Fibroblast of lung (primary cell): ENCODE measurements at regions not wholly inside any gene's neighbourhood (a gene's known extent, or its start where the extent isn't known, plus 50 kb on each side); places are given as distances from the start of the nearest gene placed in this dataset.
A peak's percentile ranks its signal among the peaks of the same experiment; 100 is the strongest.

Experiments used
- DNase-seq, 2 donors: peaks; one replicate each; pipeline versions ENCODE4 v3.0.0 to v3.0.0-alpha.2; 2010; ENCODE audit warnings: low read depth in 2 of 2
- H2AFZ ChIP-seq: 2 replicates; pipeline ENCODE4 v1.5.1; 2012; ENCODE audit warnings: low read length, control low read depth, inconsistent platforms
- H3K27ac ChIP-seq: 2 replicates; pipeline ENCODE4 v1.5.1; 2011; ENCODE audit warnings: low read length, control low read depth; ENCODE audit not compliant: insufficient read depth
- H3K27me3 ChIP-seq: 2 replicates; pipeline ENCODE4 v1.5.1; 2011; ENCODE audit warnings: mild to moderate bottlenecking, low read length; ENCODE audit not compliant: control insufficient read depth, insufficient read depth
- H3K36me3 ChIP-seq: 2 replicates; pipeline ENCODE4 v1.5.1; 2011; ENCODE audit warnings: low read length; ENCODE audit not compliant: control insufficient read depth, insufficient read depth
- H3K4me1 ChIP-seq: 2 replicates; pipeline ENCODE4 v1.5.1; 2011; ENCODE audit warnings: low read length; ENCODE audit not compliant: control insufficient read depth, insufficient read depth; ENCODE audit errors: extremely low read depth
- H3K4me2 ChIP-seq: 2 replicates; pipeline ENCODE4 v1.5.1; 2011; ENCODE audit warnings: low read length, control low read depth; ENCODE audit not compliant: insufficient read depth; ENCODE audit errors: extremely low read depth
- H3K4me3 ChIP-seq, 4 experiments: fragments of 200-600 bp in 1 of 4; sonication (generic) in 1 of 4; replicated peaks in 1 of 4; 2 replicates each; pipeline ENCODE4 v1.5.1; 2011 to 2016; ENCODE audit warnings: low read length in 4 of 4, low read depth in 3 of 4, mild to moderate bottlenecking in 3 of 4, control low read depth in 2 of 4, inconsistent platforms in 1 of 4, mixed read lengths in 1 of 4; ENCODE audit not compliant: insufficient read depth in 1 of 4; ENCODE audit errors: control extremely low read depth in 1 of 4
- H3K79me2 ChIP-seq: 2 replicates; pipeline ENCODE4 v1.5.1; 2012; ENCODE audit warnings: mild to moderate bottlenecking, low read length, inconsistent platforms; ENCODE audit not compliant: control insufficient read depth, insufficient read depth
- H3K9ac ChIP-seq: 2 replicates; pipeline ENCODE4 v1.5.1; 2011; ENCODE audit warnings: mild to moderate bottlenecking, low read length, control low read depth; ENCODE audit not compliant: insufficient read depth
- H3K9me3 ChIP-seq: 2 replicates; pipeline ENCODE4 v1.5.1; 2012; ENCODE audit warnings: low read depth, low read length; ENCODE audit not compliant: control insufficient read depth, insufficient read depth
- H4K20me1 ChIP-seq: 2 replicates; pipeline ENCODE4 v1.5.1; 2011; ENCODE audit warnings: low read length; ENCODE audit not compliant: control insufficient read depth, insufficient read depth; ENCODE audit errors: extremely low read depth
- EZH2 ChIP-seq: IDR thresholded peaks from 2 replicates; pipeline ENCODE4 v1.5.1; 2012; ENCODE audit warnings: low read length, control low read depth, mild to moderate bottlenecking; ENCODE audit errors: missing control alignments
- TF ChIP-seq, protein P1 (sequence below), 2 donors: IDR thresholded peaks in 1 of 2; conservative IDR thresholded peaks in 1 of 2; 1 replicate in 1 of 2; 2 replicates in 1 of 2; pipeline ENCODE4 v1.5.1; 2011 to 2012; ENCODE audit warnings: low read length in 2 of 2, control low read depth in 1 of 2, inconsistent platforms in 1 of 2, low read depth in 1 of 2, mild to moderate bottlenecking in 1 of 2

DNA sequence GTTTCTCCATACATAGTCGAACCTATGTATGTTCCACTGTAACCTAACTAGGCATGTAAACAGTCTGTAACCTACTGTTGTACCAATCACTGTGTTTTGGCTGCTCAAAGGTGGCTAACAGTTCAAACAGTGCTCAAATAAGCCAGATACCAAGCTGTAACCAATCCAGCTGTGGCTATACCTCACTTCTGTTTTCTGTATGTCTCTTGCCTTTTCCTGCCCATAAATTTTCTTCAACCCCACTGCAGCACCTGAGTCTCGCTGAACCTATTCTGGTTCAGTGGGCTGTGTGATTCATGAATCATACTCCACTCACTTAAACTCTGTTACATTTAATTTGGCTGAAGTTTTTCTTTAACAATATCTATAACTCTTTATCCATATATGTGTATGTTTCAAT, 340.7 kb downstream of the LPIN1 start:
- Histone ChIP-seq H3K27me3 (no peaks in the 10 kb centered on the region), H4K20me1 (no peaks in the 10 kb centered on the region), H3K4me1 (no peaks in the 10 kb centered on the region), H3K4me3 (no peak overlapping the region), H3K36me3 (no peaks in the 10 kb centered on the region), H3K9me3 (no peaks in the 10 kb centered on the region), H3K79me2 (no peaks in the 10 kb centered on the region), H2AFZ (no peak overlapping the region), H3K9ac (no peak overlapping the region), H3K4me2 (no peak overlapping the region), H3K27ac (no peak overlapping the region)
- no peak for DNase-seq
- TF ChIP-seq, protein P1, sequence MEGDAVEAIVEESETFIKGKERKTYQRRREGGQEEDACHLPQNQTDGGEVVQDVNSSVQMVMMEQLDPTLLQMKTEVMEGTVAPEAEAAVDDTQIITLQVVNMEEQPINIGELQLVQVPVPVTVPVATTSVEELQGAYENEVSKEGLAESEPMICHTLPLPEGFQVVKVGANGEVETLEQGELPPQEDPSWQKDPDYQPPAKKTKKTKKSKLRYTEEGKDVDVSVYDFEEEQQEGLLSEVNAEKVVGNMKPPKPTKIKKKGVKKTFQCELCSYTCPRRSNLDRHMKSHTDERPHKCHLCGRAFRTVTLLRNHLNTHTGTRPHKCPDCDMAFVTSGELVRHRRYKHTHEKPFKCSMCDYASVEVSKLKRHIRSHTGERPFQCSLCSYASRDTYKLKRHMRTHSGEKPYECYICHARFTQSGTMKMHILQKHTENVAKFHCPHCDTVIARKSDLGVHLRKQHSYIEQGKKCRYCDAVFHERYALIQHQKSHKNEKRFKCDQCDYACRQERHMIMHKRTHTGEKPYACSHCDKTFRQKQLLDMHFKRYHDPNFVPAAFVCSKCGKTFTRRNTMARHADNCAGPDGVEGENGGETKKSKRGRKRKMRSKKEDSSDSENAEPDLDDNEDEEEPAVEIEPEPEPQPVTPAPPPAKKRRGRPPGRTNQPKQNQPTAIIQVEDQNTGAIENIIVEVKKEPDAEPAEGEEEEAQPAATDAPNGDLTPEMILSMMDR (conservative IDR thresholded peaks at IDR 0.05 in 1 of 2, IDR thresholded peaks at IDR 0.05 in 1 of 2; ENCODE audit: low read depth in 1 of 2, low read length in 2 of 2) = no peak
- no peak for TF ChIP-seq EZH2

DNA sequence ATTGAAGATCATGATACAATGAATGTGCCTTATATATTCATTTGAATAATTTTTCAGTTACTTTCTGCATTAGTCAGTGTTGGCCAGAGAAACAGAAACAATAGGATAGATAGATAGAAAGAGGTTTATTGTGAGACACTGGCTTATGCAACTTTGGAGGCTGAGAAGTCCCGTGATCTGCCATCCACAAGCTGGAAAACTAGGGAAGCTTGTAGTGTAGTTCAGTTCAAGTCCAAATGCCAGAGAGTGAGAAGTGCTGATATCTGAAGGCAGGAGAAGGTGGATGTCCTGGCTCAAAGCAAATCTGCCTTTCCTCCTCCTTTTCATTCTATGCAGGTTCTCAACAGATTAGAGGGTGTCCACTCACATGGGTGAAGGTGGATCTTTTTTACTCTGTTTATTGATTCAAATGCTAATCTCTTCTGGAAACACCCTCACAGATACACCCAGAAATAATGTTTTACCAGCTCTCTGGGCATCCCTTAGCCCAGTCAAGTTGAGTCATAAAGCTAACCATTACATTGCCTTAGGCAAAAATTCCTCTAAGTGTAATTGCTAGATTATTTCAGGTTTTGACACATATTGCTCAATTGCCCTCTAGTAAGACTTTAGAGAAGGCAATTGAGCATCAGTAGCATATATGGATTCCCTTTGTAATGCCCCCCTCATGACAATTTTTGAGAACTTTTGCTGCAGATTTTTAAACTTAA, 341.4 kb downstream of the LPIN1 start:
- Histone ChIP-seq H3K9ac (no peak overlapping the region), H3K4me2 (no peak overlapping the region), H3K36me3 (no peaks in the 10 kb centered on the region), H3K79me2 (no peaks in the 10 kb centered on the region), H3K27me3 (no peaks in the 10 kb centered on the region), H2AFZ (no peak overlapping the region), H3K9me3 (no peaks in the 10 kb centered on the region), H4K20me1 (no peaks in the 10 kb centered on the region), H3K4me1 (no peaks in the 10 kb centered on the region), H3K27ac (no peak overlapping the region), H3K4me3 (no peak overlapping the region)
- DNase-seq = peak in 1 of 2 donors; percentile 34
- TF ChIP-seq EZH2 = no peak
- TF ChIP-seq, protein P1 (conservative IDR thresholded peaks at IDR 0.05 in 1 of 2, IDR thresholded peaks at IDR 0.05 in 1 of 2; ENCODE audit: low read depth in 1 of 2, low read length in 2 of 2) = no peak

DNA sequence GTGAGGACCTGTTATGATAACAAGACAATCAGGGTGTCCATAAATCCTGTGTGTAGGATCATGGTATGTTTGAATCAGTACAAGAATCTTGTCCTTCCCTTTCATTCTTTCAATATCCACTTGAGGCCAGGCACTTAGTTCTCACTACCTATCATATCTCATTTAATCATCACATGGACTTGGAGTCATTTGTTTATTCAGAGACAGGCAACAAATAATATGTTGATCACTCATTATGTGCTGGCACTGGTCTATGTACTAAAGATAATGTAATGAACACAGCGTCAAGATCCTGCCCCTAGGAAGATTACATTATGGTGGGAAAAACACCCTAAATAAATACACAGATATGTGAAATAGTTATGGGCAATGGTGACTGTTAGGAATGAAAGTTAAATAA, 342.6 kb downstream of the LPIN1 start:
- H3K9me3 ChIP-seq = no peaks in the 10 kb centered on the region
- H3K4me3 ChIP-seq = no peak overlapping the region
- no peak overlapping the region for H2AFZ ChIP-seq
- H3K4me2 ChIP-seq = no peak overlapping the region
- DNase-seq = no peak
- H3K9ac ChIP-seq = no peak overlapping the region
- H3K27me3 ChIP-seq = no peaks in the 10 kb centered on the region
- H4K20me1 ChIP-seq = no peaks in the 10 kb centered on the region
- no peak overlapping the region for H3K27ac ChIP-seq
- no peaks in the 10 kb centered on the region for H3K79me2 ChIP-seq
- no peak for TF ChIP-seq EZH2
- no peaks in the 10 kb centered on the region for H3K36me3 ChIP-seq
- H3K4me1 ChIP-seq = no peaks in the 10 kb centered on the region
